Upper lobe of left lung (tissue), 4 donors: ENCODE measurements at regions not wholly inside any gene's neighbourhood (a gene's known extent, or its start where the extent isn't known, plus 50 kb on each side); places are given as distances from the start of the nearest gene placed in this dataset.

Source experiments
- POLR2A ChIP-seq, 4 donors: fragments of 450-650 bp; IDR thresholded peaks; one replicate each; pipeline ENCODE4 v1.5.1; 2016 to 2017; ENCODE audit warnings: antibody characterized with exemption in 4 of 4, mild to moderate bottlenecking in 2 of 4
- POLR2AphosphoS5 ChIP-seq, 2 donors: sonication (generic); formaldehyde crosslinking; IDR thresholded peaks; one replicate each; pipeline ENCODE4 v1.5.1; 2017; ENCODE audit warnings: antibody characterized with exemption in 2 of 2
- TF ChIP-seq, protein P1 (sequence below), 6 experiments: fragments of 450-650 bp in 4 of 6; fragments of 200-600 bp in 2 of 6; sonication (generic) in 2 of 6; IDR thresholded peaks; one replicate each; pipeline ENCODE4 v1.5.1; 2016 to 2019; ENCODE audit warnings: antibody characterized with exemption in 6 of 6

DNA sequence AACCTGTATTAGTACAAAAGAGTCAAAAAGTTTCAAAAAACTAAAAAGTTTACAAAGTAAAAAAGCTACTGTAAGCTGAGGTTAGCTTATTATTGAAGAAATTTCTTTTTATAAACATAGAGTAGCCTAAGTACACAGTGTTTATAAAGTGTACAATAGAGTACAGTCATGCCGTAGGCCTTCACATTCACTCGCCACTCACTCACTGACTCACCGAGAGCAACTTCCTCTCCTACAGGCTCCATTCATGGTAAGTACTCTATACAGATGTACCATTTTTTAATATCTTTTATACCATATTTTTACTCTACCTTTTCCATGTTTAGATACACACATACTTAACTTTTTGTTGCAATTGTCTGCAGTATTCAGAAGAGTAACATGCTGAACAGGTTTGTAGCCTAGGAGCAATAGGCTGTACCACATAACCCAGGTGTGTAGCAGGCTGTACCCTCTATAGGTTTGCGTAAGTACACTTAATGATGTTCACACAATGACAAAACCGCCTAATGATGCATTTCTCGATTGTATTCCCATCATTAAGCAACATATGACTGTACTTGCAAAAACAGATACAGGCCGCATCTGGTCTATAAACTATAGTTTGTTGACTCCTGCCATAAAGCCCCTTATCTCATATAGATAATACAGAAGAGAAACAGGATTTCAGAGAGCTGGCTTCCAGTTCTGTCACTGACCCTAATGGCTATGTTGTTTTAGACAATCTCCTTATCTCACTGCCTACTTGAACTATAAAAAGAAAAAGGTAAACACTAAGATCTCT, 438.8 kb downstream of the HTR7 start:
- no peak for TF ChIP-seq POLR2A (IDR thresholded peaks at IDR 0.05)
- TF ChIP-seq, protein P1, sequence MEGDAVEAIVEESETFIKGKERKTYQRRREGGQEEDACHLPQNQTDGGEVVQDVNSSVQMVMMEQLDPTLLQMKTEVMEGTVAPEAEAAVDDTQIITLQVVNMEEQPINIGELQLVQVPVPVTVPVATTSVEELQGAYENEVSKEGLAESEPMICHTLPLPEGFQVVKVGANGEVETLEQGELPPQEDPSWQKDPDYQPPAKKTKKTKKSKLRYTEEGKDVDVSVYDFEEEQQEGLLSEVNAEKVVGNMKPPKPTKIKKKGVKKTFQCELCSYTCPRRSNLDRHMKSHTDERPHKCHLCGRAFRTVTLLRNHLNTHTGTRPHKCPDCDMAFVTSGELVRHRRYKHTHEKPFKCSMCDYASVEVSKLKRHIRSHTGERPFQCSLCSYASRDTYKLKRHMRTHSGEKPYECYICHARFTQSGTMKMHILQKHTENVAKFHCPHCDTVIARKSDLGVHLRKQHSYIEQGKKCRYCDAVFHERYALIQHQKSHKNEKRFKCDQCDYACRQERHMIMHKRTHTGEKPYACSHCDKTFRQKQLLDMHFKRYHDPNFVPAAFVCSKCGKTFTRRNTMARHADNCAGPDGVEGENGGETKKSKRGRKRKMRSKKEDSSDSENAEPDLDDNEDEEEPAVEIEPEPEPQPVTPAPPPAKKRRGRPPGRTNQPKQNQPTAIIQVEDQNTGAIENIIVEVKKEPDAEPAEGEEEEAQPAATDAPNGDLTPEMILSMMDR (IDR thresholded peaks at IDR 0.05) = no peak
- TF ChIP-seq POLR2AphosphoS5 (IDR thresholded peaks at IDR 0.05) = no peak
